ENCODE measurements at regions not wholly inside any gene's neighbourhood (a gene's known extent, or its start where the extent isn't known, plus 50 kb on each side); places are given as distances from the start of the nearest gene placed in this dataset.

DNA sequence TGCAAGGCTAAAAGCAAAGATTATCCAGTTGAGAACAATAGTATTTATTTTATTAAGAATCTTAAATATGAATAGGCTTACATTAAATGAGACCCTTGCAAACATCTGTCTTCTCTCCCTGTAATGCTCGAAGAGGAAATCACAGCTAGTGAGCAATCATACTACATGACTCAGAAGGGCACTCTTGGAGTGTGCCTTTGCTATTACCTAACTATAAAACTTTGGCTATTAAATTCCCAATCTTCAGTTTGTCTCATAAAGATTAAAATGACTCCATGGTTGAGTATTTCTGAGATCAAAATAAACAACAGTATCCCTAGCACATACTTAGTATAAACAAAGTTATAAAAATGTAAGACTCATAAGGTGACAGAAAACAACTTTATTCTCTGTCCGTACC, 296.9 kb downstream of the KCNJ3 start:
- no peak overlapping the region for H3K4me3 ChIP-seq (ENCODE audit: low read depth, low read length)
- no peak for DNase-seq (ENCODE audit: low read depth)
- TF ChIP-seq, protein P1, sequence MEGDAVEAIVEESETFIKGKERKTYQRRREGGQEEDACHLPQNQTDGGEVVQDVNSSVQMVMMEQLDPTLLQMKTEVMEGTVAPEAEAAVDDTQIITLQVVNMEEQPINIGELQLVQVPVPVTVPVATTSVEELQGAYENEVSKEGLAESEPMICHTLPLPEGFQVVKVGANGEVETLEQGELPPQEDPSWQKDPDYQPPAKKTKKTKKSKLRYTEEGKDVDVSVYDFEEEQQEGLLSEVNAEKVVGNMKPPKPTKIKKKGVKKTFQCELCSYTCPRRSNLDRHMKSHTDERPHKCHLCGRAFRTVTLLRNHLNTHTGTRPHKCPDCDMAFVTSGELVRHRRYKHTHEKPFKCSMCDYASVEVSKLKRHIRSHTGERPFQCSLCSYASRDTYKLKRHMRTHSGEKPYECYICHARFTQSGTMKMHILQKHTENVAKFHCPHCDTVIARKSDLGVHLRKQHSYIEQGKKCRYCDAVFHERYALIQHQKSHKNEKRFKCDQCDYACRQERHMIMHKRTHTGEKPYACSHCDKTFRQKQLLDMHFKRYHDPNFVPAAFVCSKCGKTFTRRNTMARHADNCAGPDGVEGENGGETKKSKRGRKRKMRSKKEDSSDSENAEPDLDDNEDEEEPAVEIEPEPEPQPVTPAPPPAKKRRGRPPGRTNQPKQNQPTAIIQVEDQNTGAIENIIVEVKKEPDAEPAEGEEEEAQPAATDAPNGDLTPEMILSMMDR (IDR thresholded peaks at IDR 0.05; ENCODE audit: low read depth, low read length, missing control alignments) = no peak
- in situ Hi-C loops (cut with HindIII; ENCODE audit: low sequenced_read_pairs) = no loop called here

DNA sequence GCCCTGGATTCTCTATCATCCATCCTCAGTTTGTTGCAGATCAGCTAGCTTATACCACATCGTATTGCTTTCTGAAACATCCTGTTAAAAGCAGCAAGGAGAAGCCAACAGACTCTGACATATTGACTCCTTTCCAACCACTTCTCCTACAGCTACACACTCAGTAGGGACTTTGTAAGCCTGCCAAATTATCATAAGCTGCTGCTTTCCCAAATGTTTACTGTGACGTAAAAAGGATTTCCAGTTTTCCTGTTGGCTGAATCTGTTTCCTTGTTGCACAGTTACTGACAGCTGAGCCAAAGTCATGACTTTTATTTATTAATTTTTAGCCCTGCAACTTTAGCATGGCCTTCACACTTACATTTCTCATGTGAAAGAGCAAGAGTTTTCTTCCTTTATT, 294.3 kb downstream of the KCNJ3 start:
- DNase-seq (ENCODE audit: low read depth) = no peak
- H3K4me3 ChIP-seq (ENCODE audit: low read depth, low read length) = no peak overlapping the region
- TF ChIP-seq, protein P1 (IDR thresholded peaks at IDR 0.05; ENCODE audit: low read depth, low read length, missing control alignments) = no peak
- in situ Hi-C loops (cut with HindIII; ENCODE audit: low sequenced_read_pairs) = no loop called here

GRCh38 chr2:154978710-154979109, 280.2 kb downstream of the KCNJ3 start:
- H3K4me3 ChIP-seq (ENCODE audit: low read depth, low read length) = no peak overlapping the region
- TF ChIP-seq, protein P1 (IDR thresholded peaks at IDR 0.05; ENCODE audit: low read depth, low read length, missing control alignments) = no peak
- no peak for DNase-seq (ENCODE audit: low read depth)
- in situ Hi-C loops (cut with HindIII; ENCODE audit: low sequenced_read_pairs) = no loop called here

DNA sequence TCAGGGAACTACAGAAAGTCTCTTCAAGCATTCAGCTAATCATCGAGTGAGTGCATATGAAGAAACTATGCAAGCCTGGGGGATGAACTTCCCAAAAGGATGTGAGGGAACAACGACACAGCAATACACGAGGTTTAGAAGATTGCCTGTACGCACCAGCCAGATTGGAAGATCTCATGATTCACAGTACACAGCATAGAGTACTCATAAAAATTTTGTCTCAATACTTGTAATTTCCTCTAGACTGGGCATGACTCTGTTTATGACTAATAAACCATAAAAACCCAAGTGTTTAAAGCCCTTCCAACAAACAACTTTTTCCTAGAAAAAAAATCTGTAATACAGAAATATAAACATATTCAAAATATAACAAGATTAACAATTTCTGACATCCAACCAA, 279.7 kb downstream of the KCNJ3 start:
- no peak overlapping the region for H3K4me3 ChIP-seq (ENCODE audit: low read depth, low read length)
- in situ Hi-C loops (cut with HindIII; ENCODE audit: low sequenced_read_pairs) = no loop called here
- DNase-seq (ENCODE audit: low read depth) = no peak
- TF ChIP-seq, protein P1 (IDR thresholded peaks at IDR 0.05; ENCODE audit: low read depth, low read length, missing control alignments) = no peak

GRCh38 chr2:154974041-154974440, 275.5 kb downstream of the KCNJ3 start:
- in situ Hi-C loops (cut with HindIII; ENCODE audit: low sequenced_read_pairs) = no loop called here
- no peak overlapping the region for H3K4me3 ChIP-seq (ENCODE audit: low read depth, low read length)
- TF ChIP-seq, protein P1 (IDR thresholded peaks at IDR 0.05; ENCODE audit: low read depth, low read length, missing control alignments) = no peak
- DNase-seq (ENCODE audit: low read depth) = no peak

- no peak for DNase-seq (ENCODE audit: low read depth)
Observed at GRCh38 chr2:154963511-154963910, 265.0 kb downstream of the KCNJ3 start.

More at GRCh38 chr2:154963511-154963910, 265.0 kb downstream of the KCNJ3 start:
- TF ChIP-seq, protein P1 (IDR thresholded peaks at IDR 0.05; ENCODE audit: low read depth, low read length, missing control alignments) = no peak
- H3K4me3 ChIP-seq (ENCODE audit: low read depth, low read length) = no peak overlapping the region
- in situ Hi-C loops (cut with HindIII; ENCODE audit: low sequenced_read_pairs) = no loop called here

Measured in astrocyte of the cerebellum (primary cell).